ENCODE measurements at regions not wholly inside any gene's neighbourhood (a gene's known extent, or its start where the extent isn't known, plus 50 kb on each side); places are given as distances from the start of the nearest gene placed in this dataset.

DNA sequence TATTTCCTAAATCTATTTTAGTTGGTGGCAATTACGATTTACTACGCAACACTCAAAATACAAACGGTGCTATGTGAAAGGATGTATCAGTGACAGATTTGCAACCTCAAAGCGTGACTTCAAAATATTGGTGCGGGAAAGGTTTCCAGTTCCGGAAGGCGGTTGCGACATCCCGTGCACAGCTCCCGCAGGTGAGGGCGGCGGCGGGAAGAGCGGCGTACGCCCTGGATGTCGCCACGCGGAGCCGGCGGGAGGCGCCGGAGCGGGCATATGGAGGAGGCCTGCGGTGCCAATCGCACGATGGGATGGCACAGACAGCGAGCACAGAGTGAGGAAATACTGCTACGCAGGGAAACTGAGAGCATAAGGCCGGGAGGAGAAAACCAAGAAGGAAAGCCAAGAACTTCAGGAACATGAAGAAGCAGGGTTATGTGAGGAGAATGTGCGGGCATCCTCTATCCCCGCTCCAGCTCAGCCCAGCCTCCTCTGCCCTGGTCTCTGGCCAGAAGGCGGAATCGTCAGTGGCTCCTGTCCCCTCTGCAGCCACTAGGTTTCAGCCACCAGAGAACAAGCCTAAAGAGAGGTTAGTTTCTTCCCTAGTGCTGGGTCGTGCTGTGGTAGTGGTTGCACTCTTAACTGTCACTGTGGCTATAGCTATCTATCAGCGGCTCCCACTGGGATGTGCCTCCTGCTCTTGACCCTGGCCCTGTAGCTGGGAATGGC lies 378.1 kb upstream of the TLE4 start:
- Histone ChIP-seq H3K79me2 (ENCODE audit: insufficient read depth, low read length) (no peaks in the 10 kb centered on the region), H3K9ac (ENCODE audit: insufficient read depth, low read length, poor library complexity, severe bottlenecking) (no peak overlapping the region), H4K20me1 (ENCODE audit: insufficient read depth, low read length) (no peaks in the 10 kb centered on the region), H3K4me2 (replicated peaks; ENCODE audit: extremely low read depth, low read length, poor library complexity, severe bottlenecking) (no peak overlapping the region), H2AFZ (ENCODE audit: insufficient read depth, low read depth, low read length, poor library complexity, severe bottlenecking) (no peak overlapping the region), H3K27me3 (ENCODE audit: control insufficient read depth in 2 of 2, insufficient read depth in 2 of 2, low read length in 2 of 2) (no peaks in the 10 kb centered on the region), H3K36me3 (replicated peaks in 1 of 2; ENCODE audit: control insufficient read depth in 1 of 2, insufficient read depth in 2 of 2, low read length in 2 of 2) (no peaks in the 10 kb centered on the region), H3K4me1 (ENCODE audit: control insufficient read depth in 1 of 2, insufficient read depth in 2 of 2, low read length in 2 of 2) (no peaks in the 10 kb centered on the region), H3K4me3 (replicated peaks in 1 of 3; ENCODE audit: low read depth in 2 of 3, low read length in 3 of 3) (no peak overlapping the region), H3K9me3 (replicated peaks in 1 of 2; ENCODE audit: control insufficient read depth in 1 of 2, insufficient read depth in 1 of 2, low read length in 2 of 2) (no peaks in the 10 kb centered on the region), H3K27ac (ENCODE audit: low read depth in 1 of 2, low read length in 2 of 2) (no peak overlapping the region)
- WGBS (ENCODE audit: insufficient coverage), result 91% methylated on average over 36 of the region's 36 CpGs
- Mint-ChIP-seq H3K4me1 (no peaks in the 10 kb centered on the region), H3K36me3 (no peaks in the 10 kb centered on the region), H3K9me3 (peaks cover 0 to 3% (median 1%) of the 10 kb centered on the region in 7 donors), H3K27ac (no peak overlapping the region), H3K4me3 (no peak overlapping the region), H3K27me3 (ENCODE audit: low read depth in 3 of 3) (no peaks in the 10 kb centered on the region)
- DNase-seq, result no peak
- intact Hi-C loops (cut with micrococcal nuclease), result no loop called here
- TF ChIP-seq, protein P1, sequence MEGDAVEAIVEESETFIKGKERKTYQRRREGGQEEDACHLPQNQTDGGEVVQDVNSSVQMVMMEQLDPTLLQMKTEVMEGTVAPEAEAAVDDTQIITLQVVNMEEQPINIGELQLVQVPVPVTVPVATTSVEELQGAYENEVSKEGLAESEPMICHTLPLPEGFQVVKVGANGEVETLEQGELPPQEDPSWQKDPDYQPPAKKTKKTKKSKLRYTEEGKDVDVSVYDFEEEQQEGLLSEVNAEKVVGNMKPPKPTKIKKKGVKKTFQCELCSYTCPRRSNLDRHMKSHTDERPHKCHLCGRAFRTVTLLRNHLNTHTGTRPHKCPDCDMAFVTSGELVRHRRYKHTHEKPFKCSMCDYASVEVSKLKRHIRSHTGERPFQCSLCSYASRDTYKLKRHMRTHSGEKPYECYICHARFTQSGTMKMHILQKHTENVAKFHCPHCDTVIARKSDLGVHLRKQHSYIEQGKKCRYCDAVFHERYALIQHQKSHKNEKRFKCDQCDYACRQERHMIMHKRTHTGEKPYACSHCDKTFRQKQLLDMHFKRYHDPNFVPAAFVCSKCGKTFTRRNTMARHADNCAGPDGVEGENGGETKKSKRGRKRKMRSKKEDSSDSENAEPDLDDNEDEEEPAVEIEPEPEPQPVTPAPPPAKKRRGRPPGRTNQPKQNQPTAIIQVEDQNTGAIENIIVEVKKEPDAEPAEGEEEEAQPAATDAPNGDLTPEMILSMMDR (IDR thresholded peaks at IDR 0.05), result no peak

DNA sequence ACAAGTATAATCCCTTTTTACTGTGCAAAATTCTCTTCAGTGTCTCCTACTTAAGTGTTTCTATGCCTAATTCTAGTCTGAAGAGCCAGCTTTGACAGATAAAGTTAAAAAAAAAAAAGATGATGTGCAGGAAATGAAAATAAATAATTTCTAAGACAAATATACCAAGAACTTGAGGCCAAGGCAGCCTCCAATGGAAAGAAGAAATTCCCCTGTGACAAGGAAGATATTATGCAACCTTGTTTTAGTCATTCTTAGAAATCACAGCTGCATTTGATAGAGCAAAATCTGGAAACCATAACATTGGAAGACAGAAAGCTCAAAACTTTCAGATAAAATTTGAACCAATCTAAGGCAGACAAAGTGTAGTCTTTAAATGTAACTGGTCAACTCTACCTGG lies 375.9 kb upstream of the TLE4 start:
- Histone ChIP-seq H3K9ac (ENCODE audit: insufficient read depth, low read length, poor library complexity, severe bottlenecking) (no peak overlapping the region), H3K36me3 (replicated peaks in 1 of 2; ENCODE audit: control insufficient read depth in 1 of 2, insufficient read depth in 2 of 2, low read length in 2 of 2) (no peaks in the 10 kb centered on the region), H3K79me2 (ENCODE audit: insufficient read depth, low read length) (no peaks in the 10 kb centered on the region), H3K9me3 (replicated peaks in 1 of 2; ENCODE audit: control insufficient read depth in 1 of 2, insufficient read depth in 1 of 2, low read length in 2 of 2) (no peaks in the 10 kb centered on the region), H4K20me1 (ENCODE audit: insufficient read depth, low read length) (no peaks in the 10 kb centered on the region), H2AFZ (ENCODE audit: insufficient read depth, low read depth, low read length, poor library complexity, severe bottlenecking) (no peak overlapping the region), H3K4me3 (replicated peaks in 1 of 3; ENCODE audit: low read depth in 2 of 3, low read length in 3 of 3) (no peak overlapping the region), H3K27me3 (ENCODE audit: control insufficient read depth in 2 of 2, insufficient read depth in 2 of 2, low read length in 2 of 2) (no peaks in the 10 kb centered on the region), H3K4me1 (ENCODE audit: control insufficient read depth in 1 of 2, insufficient read depth in 2 of 2, low read length in 2 of 2) (no peaks in the 10 kb centered on the region), H3K4me2 (replicated peaks; ENCODE audit: extremely low read depth, low read length, poor library complexity, severe bottlenecking) (no peak overlapping the region), H3K27ac (ENCODE audit: low read depth in 1 of 2, low read length in 2 of 2) (no peak overlapping the region)
- intact Hi-C loops (cut with micrococcal nuclease), result no loop called here
- no peak for DNase-seq
- Mint-ChIP-seq H3K27ac (no peak overlapping the region), H3K4me3 (no peak overlapping the region), H3K9me3 (peaks cover 0 to 3% (median 1%) of the 10 kb centered on the region in 7 donors), H3K4me1 (no peaks in the 10 kb centered on the region), H3K36me3 (no peaks in the 10 kb centered on the region), H3K27me3 (ENCODE audit: low read depth in 3 of 3) (no peaks in the 10 kb centered on the region)
- TF ChIP-seq, protein P1 (IDR thresholded peaks at IDR 0.05), result no peak

Measured in CD14-positive monocyte (primary cell).